Mucosa of descending colon (tissue), 3 donors: ENCODE measurements at regions not wholly inside any gene's neighbourhood (a gene's known extent, or its start where the extent isn't known, plus 50 kb on each side); places are given as distances from the start of the nearest gene placed in this dataset.

Experiments
- ATAC-seq: fragments of 200-7000 bp; cut with Tn5 transposase; one replicate; pipeline ENCODE4 v1.9.1; 2020; ENCODE audit warnings: mild to moderate bottlenecking, moderate library complexity
- DNase-seq, 3 donors: peaks; one replicate each; pipeline ENCODE4 v3.0.0-alpha.2; 2020
- H3K36me3 ChIP-seq: fragments of 200-600 bp; one replicate; pipeline ENCODE4 v1.8.0; 2021; ENCODE audit warnings: low read depth, mild to moderate bottlenecking
- H3K4me1 ChIP-seq: fragments of 200-600 bp; one replicate; pipeline ENCODE4 v1.8.0; 2021; ENCODE audit warnings: low read depth, mild to moderate bottlenecking
- H3K4me3 ChIP-seq: fragments of 200-600 bp; one replicate; pipeline ENCODE4 v1.8.0; 2021; ENCODE audit warnings: mild to moderate bottlenecking
- H3K9me3 ChIP-seq: fragments of 200-600 bp; one replicate; pipeline ENCODE4 v1.8.0; 2021; ENCODE audit warnings: mild to moderate bottlenecking
- CTCF ChIP-seq: fragments of 200-600 bp; IDR thresholded peaks from one replicate; pipeline ENCODE4 v1.8.0; 2022; ENCODE audit warnings: antibody characterized with exemption, mild to moderate bottlenecking
- intact Hi-C, 2 donors: fragments of 100-400 bp; cut with DNase I in 1 of 2; cut with micrococcal nuclease in 1 of 2; formaldehyde crosslinking; loops; one replicate each; pipeline versions ENCODE4 v1.11.0 to v1.11.1; 2022; cut with DNase I, micrococcal nuclease
- donor health status: DM: no; HTN: no; CAD: no; lungs with moderate emphysema.
- donor health status: DM: no; HTN: no; CAD: no.
- donor health status: DM: no; HTN: yes; CAD: no.

- no peak for ATAC-seq
- Histone ChIP-seq H3K9me3 (no peaks in the 10 kb centered on the region), H3K4me3 (no peak overlapping the region), H3K36me3 (no peaks in the 10 kb centered on the region), H3K4me1 (no peaks in the 10 kb centered on the region)
- no peak for DNase-seq
- TF ChIP-seq CTCF, result no peak
- intact Hi-C loops, result no loop called here
Observed at GRCh38 chr12:91846466-91847055, 299.1 kb downstream of the BTG1 start.

- DNase-seq (no peak), ATAC-seq (no peak)
- intact Hi-C loops, result no loop called here
- Histone ChIP-seq H3K9me3 (no peaks in the 10 kb centered on the region), H3K4me1 (no peaks in the 10 kb centered on the region), H3K4me3 (no peak overlapping the region), H3K36me3 (no peaks in the 10 kb centered on the region)
- no peak for TF ChIP-seq CTCF
Observed at GRCh38 chr12:91845365-91845764, 300.3 kb downstream of the BTG1 start.

GRCh38 chr12:91841822-91842221, 303.8 kb downstream of the BTG1 start:
- no peak for ATAC-seq
- Histone ChIP-seq H3K9me3 (no peaks in the 10 kb centered on the region), H3K4me3 (no peak overlapping the region), H3K4me1 (no peaks in the 10 kb centered on the region), H3K36me3 (no peaks in the 10 kb centered on the region)
- no peak for TF ChIP-seq CTCF
- no peak for DNase-seq
- intact Hi-C loops, result no loop called here

DNA sequence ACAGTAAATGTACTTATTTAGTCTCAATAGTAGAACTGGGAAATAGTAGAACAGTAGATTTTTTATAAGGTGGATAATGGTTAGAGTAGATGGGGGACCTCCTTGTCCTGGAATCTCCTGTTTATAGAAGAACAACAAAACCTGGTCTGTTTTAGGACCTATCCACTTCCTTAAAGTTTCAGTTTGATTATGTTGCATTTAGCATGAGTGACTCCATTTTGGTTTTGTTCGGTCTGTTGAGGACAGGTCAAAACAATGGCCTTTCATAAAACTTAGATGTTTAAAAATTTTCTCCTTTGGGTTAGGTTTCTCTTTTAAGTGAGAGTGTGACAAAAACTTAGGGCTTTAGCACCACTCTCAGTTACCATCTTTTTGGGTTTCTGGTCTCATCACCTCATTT, 308.9 kb downstream of the BTG1 start:
- Histone ChIP-seq H3K36me3 (no peaks in the 10 kb centered on the region), H3K9me3 (no peaks in the 10 kb centered on the region), H3K4me1 (no peaks in the 10 kb centered on the region), H3K4me3 (no peak overlapping the region)
- DNase-seq (no peak), ATAC-seq (no peak)
- intact Hi-C loops, result no loop called here
- no peak for TF ChIP-seq CTCF

- H3K9me3 ChIP-seq, result no peaks in the 10 kb centered on the region
- no peak overlapping the region for H3K4me3 ChIP-seq
- no peak for DNase-seq
- intact Hi-C loops, result no loop called here
- no peak for TF ChIP-seq CTCF
- no peaks in the 10 kb centered on the region for H3K4me1 ChIP-seq
- ATAC-seq, result no peak
- H3K36me3 ChIP-seq, result no peaks in the 10 kb centered on the region
Observed at GRCh38 chr12:91836264-91836663, 309.4 kb downstream of the BTG1 start.

DNA sequence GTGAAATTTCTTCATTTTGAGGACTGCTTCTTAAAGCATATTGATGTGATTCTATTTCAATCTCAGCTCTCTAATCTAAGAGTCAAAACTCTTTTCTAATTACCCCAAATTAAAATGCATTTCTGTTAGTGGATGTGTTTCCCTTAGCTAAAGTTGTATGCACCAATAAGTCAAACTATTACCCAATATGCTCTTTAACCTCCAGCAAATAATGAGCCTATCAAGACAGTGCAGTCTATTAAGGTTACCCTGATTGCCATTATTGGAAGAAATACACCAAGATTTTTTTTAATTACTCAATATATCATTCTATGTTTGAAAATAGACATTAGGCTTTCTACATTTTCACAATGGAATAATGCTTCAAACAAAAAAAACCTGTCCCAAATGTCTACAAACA, 310.0 kb downstream of the BTG1 start:
- no peak for ATAC-seq
- Histone ChIP-seq H3K4me1 (no peaks in the 10 kb centered on the region), H3K4me3 (no peak overlapping the region), H3K9me3 (no peaks in the 10 kb centered on the region), H3K36me3 (no peaks in the 10 kb centered on the region)
- intact Hi-C loops, result no loop called here
- no peak for TF ChIP-seq CTCF
- no peak for DNase-seq
